ENCODE measurements at regions not wholly inside any gene's neighbourhood (a gene's known extent, or its start where the extent isn't known, plus 50 kb on each side); places are given as distances from the start of the nearest gene placed in this dataset.
A peak's percentile ranks its signal among the peaks of the same experiment; 100 is the strongest.

DNA sequence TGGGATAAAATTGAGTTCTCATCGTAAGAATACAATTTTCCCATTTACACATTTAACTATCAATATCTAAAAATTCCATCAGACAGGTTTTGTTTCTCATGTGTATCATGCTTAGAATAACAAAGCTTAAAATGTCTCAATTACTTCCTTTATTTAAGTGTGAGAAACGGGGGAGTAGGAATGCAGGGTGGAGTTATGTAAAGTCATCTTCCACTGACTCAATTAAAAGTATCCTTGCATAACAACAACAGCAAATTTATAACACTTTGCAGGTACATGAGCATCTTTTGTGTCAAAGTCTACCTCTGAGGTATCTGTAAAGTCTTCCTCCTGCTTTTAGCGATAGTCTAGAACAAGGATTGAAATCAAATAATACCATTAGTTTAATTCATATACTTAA is 327.1 kb downstream of the EPHA4 start:
- ATAC-seq (no peak), DNase-seq (no peak)
- intact Hi-C loops (cut with DNase I, micrococcal nuclease): no loop called here

DNA sequence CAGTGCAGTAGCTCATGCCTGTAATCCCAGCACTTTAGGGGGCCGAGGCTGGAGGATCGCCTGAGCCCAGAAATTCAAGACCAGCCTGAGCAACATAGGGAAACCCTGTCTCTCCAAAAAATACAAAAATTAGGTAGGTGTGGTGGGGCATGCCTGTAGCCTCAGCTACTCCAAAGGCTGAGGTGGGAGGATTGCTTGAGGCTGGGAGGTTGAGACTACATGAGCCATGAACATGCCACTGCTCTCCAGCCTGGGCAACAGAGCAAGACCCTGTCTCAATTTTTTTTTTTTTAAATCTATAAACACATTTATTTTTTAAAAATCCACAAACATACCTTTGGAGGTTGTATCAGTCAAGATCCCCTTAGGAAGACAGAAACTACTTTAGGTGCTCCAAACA is 326.3 kb downstream of the EPHA4 start:
- intact Hi-C loops (cut with DNase I, micrococcal nuclease): no loop called here
- ATAC-seq (no peak), DNase-seq (no peak)

DNA sequence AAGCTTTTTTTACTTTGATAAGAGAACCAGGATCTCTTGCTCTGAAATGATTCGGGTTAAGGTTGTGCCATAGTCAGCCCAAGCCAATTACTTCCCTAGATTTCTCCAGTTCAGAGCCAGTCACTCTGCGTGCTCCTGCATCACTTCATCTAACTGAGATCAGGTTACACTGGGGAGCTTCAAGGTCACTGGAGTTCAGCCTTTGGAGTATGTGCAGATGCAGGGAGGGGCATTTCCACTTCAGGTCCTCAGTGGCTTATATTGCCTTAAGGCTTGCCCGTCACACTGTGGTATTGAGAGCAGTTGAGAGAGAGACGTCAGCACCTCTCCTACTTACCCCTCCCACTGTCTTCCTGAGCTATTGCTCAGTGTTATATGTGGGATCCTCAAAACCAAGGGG is 317.8 kb downstream of the EPHA4 start:
- no peak for DNase-seq
- intact Hi-C loops (cut with DNase I, micrococcal nuclease): no loop called here
- no peak for ATAC-seq

DNA sequence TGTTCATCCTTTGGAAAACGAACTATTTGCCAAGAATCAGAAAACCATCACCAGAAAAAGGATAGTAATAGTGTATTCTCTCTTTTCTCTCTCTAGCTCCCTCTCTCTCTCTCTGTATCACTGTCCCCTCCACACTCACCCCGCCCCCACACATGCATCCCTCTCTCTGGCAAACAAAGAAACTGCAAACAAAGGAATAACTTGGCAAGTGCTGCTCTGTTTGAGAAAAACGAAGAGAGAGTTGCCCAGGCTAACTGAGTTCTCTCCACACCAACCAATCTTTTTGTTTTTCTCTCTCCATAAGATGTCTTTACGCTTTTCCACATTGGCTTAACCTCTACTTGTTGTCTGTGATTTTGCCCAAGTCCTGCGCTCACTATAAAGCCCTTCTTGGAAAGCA is 316.2 kb downstream of the EPHA4 start:
- intact Hi-C loops (cut with DNase I, micrococcal nuclease): no loop called here
- DNase-seq (no peak), ATAC-seq (no peak)

DNA sequence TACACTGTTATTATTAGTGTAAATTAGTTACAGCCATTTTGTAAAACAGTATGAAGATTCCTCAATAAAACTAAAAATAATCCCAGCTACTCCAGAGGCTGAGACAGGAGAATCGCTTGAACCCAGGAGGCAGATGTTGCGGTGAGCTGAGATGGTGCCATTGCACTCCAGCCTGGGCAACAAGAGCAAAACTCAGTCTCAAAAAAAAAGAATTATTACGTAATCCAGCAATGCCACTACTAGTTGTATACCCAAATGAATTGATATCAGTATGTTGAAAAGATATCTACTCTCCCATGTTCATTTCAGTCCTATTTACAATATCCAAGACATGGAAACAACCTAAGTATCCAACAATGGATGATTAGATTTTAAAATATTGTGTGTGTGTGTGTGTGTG is 313.6 kb downstream of the EPHA4 start:
- intact Hi-C loops (cut with DNase I, micrococcal nuclease): no loop called here
- DNase-seq (no peak), ATAC-seq (no peak)

DNA sequence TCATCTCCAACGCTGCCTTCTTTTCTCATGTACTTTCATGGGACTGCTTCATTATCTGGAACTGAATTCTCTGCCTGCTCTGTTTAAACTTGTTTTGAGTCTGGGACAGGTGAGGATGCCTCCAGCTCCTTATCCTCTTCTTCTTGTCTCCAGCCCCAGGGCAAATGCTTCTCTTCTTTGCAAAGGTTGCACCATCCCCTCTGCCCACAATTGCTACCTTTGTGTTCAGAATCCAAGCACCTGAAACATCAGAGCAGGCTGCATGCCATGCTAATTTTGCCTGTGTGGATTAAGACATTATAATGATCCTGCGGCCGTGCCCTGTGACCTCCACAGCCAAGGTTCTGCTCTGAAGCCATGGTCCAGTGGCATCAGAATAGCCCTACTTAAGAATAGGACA is 309.5 kb downstream of the EPHA4 start:
- intact Hi-C loops (cut with DNase I, micrococcal nuclease): no loop called here
- ATAC-seq (no peak), DNase-seq (no peak)

DNA sequence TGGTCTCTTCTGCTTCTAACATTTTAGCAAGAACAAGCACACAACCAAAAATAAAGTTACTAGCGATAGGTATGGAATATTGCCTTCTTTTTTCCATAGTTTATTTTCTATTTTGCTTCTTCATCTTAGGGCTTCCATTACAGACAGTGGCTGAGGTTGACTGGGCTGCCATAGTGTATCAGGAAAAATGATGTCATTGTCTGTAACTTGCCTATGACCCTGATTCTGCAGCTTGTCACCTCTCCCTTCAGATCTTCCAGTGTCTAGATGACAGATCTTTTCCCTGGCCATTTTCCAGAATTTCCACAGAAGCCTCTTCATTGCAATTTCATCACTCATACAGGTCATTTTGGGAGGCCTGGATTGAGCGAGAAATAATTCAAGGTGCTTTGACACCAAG is 308.5 kb downstream of the EPHA4 start:
- ATAC-seq (no peak), DNase-seq (no peak)
- intact Hi-C loops (cut with DNase I, micrococcal nuclease): no loop called here

DNA sequence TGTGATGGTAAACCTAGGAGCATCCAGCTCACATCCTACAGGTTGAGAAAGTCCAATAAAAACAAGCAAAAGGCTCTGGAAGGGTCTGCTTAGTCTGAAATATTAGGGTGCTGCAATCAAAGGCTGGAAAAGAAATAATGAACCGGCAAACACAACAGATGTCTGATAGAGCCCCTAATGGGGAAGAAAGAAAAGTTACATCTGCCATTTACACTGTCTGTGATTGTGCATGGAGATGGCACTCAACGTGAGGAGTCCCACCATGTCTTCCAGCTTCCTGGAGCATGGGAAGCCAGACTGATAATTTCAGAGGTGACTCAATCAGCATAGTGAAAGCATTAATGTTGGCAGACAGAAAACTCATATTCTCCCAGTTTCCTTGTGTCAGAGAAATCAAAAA is 307.8 kb downstream of the EPHA4 start:
- ATAC-seq (no peak), DNase-seq (no peak)
- intact Hi-C loops (cut with DNase I, micrococcal nuclease): no loop called here

DNA sequence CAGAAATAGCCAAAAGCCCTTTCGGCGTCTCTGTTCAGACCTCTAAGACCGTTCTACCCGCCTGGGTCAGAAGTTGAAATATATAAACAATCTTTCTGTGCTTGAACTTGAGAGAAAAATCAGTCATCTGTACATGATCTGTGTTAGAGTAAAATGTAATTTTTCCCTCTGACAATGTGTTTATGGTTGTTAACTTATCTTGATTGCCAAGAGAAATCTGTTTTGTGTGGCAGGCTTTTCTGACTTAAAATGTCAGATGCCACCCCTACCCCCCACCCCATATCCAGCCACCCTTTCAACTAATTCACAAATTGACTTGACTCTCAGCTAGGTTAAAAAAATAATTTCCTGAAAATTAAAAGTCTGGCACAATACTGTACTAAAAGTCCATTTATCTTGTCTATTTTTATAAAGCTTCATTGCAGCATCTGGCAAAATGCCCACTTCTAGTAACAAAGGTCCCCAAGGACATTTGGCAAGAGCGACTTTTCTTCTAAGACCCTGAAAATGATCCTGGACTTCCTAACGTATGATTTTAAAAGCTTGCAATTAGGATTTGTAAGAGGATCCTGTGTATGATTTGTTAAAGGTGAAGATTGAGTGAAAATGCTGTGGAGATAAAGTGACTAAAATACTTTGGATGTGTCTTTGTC is 304.2 kb downstream of the EPHA4 start:
- no peak for DNase-seq
- intact Hi-C loops (cut with DNase I, micrococcal nuclease): no loop called here
- ATAC-seq: no peak

DNA sequence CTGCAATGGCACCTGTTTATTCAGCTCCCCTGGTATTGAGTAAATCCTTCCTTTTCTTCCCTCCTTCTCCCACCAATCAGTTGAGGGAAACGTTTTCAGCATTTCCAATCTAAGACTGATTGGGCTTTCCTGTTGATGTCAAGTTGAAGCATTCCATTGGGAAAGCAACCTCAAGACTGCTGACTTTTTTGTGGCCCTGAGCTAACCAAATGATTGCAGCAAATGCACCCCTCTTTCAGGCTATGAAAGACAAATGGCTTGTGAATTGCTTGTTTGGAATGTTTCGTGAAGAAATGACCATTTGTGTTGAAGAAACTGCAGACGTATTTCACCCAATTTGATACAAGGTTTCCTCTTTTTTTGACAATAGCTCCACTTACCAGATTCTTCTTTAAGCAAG is 303.5 kb downstream of the EPHA4 start:
- intact Hi-C loops (cut with DNase I, micrococcal nuclease): no loop called here
- no peak for DNase-seq
- no peak for ATAC-seq

DNA sequence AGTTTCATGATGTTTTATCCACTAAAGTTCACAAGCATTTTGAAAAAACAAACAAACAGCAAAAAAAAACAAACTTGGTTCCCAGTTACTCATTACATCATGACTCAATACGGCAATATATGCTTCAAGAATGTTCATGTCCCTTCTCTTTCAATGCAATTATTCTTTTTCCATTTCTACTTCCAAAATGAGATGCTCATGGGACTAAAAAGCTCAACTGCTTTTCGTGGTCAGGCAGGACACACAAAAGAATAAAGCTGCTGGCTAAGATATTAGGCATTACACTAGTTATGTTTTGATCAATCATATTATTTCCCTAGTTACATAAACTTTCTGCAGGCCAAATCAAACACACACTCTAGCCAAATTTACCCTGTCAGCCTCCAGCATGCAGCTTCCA is 301.3 kb downstream of the EPHA4 start:
- DNase-seq (no peak), ATAC-seq (no peak)
- intact Hi-C loops (cut with DNase I, micrococcal nuclease): no loop called here

DNA sequence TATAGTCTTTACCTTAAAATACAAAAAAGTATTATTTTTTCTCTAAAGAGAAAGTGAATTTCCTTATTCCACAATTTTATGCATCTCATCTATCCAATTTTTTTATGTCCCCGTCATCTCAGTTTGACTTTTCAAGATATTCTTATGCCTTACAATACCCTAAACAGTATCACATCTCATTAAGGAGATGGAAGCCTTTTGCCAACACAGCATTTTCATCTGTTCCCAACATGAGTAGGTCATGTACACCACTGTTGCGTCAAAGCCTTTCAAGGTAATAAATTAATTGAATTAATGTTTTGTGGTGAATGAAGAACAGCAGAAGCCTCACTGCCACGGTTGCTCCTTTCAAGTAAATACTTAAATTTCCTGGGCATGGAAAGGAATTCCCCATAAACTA is 299.4 kb downstream of the EPHA4 start:
- DNase-seq (no peak), ATAC-seq (no peak)
- intact Hi-C loops (cut with DNase I, micrococcal nuclease): no loop called here

DNA sequence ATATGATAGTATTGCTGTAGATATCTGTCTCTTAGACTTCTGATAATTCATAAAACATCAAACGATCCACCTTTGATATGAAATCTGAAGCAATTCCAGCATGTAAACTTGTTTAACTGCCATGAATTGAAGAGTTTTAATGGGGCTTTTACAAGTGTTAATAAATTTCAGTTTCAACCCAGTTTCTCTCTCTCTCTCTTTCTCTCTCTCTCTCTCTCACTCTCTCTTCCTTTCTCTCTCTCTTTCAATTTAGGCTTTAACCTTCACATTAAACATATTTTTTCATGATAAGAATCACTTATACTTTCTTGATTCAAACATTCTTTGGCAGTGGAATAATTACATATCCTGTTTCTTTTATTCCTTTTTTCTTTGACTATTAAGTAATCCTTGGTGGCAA is 296.1 kb downstream of the EPHA4 start:
- intact Hi-C loops (cut with DNase I, micrococcal nuclease): no loop called here
- DNase-seq: no peak
- no peak for ATAC-seq

DNA sequence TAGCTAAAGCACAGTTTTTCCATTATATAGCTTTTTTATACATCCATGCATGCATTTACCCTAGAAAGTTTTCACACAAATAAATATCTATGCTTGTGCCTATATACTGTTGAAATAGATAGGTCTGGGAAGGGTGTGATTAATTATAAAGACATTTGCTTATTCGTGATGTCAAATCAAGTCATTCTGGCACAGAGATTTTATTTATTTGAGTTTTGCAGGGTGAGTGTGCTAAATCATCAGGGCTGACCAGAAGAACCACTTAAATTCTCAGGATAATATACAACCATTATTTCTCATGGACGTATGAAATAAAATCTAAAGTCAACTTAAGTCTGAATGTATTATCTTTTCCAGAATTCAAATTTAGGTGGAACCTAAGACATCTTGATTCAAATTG is 295.5 kb downstream of the EPHA4 start:
- no peak for DNase-seq
- no peak for ATAC-seq
- intact Hi-C loops (cut with DNase I, micrococcal nuclease): no loop called here

DNA sequence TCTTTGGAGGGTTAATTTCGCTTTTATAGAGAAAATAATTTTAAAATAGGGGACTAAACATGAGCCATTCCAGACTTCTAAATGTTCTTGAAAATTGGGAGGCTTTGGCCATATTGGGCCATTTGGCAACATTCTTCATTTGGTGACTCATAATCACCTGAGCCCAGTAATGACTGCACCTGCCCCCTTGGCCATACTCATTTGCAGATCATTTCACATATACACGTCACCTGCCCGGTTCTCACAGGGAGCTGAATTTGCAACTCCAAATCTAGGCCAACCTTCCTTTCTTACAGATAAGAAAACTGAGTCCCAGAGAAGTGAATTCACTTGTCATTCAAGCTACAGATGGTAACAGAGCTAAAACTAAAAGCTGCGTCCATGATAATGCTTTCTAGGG is 289.7 kb downstream of the EPHA4 start:
- DNase-seq (no peak), ATAC-seq (no peak)
- intact Hi-C loops (cut with DNase I, micrococcal nuclease): no loop called here

DNA sequence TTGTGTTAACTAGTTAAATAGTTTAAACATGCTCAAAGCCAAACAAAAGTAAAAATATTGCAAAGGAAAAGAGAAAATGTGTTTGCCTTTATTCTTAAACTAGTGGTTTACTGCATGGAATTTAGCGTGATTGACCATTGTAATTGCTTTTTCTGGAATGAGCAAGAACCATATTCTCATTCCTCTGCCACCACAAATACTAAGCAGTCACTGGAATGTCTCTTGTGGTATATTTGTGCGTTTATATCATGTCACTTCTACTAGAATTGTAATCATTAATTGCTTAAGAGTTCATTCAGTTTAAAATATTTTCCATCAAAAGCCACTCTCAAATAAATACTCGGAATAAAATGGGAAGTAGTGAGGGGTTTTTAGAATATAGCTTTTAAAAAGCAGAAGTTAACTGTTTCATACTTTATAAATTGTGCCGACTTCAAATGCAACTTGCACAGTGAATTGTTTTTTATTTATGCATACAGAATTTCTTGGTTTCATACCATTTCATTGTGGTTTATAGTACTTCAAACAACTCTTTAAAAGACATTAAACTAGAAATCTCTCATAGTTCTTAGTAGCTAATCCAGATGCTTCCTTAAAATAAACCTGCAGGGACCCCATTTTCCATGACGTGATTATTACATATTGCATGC is 288.1 kb downstream of the EPHA4 start:
- ATAC-seq: no peak
- intact Hi-C loops (cut with DNase I, micrococcal nuclease): no loop called here
- no peak for DNase-seq

DNA sequence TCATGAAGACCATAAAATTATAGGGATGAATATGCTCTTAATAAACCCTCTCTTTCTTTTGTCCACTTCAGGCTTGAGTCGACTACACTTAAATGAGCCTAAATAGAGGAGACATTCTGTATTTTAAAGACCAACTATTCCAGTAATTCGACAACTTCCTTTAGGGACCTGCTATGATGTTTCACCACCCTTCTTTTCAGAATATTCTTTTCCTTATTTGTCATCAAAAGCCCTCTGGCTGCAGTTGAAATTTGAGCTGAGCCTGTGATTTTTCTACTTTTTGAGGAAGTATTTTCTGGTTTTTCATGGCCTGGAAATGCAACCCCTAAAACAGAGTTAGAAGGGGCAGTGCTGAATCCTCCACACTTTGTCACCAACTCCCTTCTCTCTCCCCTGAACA is 287.0 kb downstream of the EPHA4 start:
- ATAC-seq: no peak
- no peak for DNase-seq
- intact Hi-C loops (cut with DNase I, micrococcal nuclease): no loop called here

DNA sequence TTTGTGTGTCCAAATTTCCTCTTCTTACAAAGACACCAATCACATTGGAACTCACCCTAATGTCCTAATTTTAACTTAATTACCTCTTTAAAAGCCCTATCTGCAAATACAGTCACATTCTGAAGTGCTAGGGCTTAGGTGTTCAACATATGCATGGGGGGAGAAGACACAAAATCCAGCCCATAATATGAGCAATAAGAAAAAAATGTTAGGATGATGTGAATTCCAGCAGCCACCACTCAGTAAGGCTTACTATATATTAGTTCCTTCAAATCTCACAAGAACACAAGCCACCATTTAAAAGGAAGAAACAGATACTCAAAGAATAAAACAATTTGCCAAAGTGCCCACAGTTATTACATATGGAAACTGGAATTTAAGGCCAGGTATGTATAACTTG is 285.7 kb downstream of the EPHA4 start:
- ATAC-seq: no peak
- no peak for DNase-seq
- intact Hi-C loops (cut with DNase I, micrococcal nuclease): no loop called here

DNA sequence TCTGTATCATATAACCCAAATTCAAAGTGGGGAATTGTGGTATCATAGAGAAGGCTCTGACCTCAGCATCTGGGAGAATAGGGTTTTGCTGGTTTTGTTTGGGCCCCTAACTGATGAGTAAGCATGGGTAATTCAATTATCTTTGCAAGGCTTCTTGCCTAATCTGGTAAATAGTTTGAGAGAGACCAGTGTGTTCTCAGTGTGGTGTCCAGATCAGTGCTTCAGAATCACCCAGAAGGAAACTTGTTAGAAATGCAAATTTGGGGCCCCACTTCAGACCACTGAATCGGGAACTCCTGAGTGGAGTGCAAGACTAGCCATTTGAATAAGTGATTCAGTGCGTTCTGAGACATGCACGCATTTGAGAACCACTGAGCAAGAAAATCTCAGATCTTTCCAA is 282.7 kb downstream of the EPHA4 start:
- DNase-seq (no peak), ATAC-seq (no peak)
- intact Hi-C loops (cut with DNase I, micrococcal nuclease): no loop called here

DNA sequence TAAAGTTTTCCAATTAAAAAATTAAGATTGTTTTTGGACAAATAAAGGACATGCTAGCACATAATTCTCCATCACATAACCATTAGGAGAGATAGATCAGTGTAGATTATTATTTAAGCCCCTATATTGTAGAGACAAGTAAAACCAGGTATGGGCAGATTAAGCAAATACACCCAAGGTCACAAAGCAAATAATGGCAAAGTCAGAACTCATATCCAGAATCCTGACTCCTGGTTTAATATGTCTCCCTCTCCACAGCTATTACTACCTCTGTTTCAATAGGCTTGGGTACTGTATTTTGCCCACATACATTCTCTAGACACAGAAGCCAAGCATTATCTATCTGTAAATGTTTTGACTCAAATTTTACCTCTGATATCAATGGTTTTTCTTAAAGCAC is 282.3 kb downstream of the EPHA4 start:
- DNase-seq (no peak), ATAC-seq (no peak)
- intact Hi-C loops (cut with DNase I, micrococcal nuclease): no loop called here

DNA sequence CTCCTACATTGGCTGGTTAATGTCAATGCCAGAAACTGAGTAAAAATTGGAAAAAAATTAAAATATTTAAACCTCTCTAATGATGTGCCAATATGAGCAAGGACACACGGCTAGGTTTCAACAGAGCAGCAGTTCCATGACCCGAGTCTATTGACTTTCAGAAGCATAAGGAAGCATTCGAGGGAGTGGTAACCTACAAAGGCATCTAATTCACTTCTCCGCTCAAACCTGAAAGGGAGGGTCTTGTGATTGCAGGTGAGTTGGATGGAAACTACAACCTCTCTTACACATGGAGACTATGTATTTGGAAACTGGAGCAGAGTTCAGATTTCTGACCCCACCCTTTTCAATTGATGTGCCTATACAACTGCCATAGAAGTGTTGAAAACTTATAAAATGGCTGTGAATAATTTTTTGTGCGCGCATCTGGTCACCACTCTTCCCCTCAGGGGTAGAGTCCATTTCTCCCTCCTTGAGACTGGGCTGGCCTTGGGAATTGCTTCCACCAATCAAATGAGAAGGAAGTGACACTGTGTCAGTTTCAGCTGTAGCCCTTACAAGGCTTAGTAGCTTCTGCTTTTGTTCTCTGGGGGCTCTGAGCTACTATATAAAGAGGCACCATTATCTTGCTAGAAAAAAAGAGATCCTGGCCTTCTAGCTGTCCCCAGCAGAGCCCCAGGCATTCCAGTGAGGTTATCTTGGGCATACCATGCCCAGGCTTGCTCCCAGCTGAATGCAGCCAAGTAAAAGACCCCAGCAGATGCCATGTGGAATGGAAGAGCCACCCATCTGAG is 278.0 kb downstream of the EPHA4 start:
- intact Hi-C loops (cut with DNase I, micrococcal nuclease): no loop called here
- peak; percentile 96 for ATAC-seq
- no peak for DNase-seq
